MM.1S (cell line): ENCODE measurements at regions not wholly inside any gene's neighbourhood (a gene's known extent, or its start where the extent isn't known, plus 50 kb on each side); places are given as distances from the start of the nearest gene placed in this dataset.

Experiments used
- DNase-seq: peaks from one replicate; pipeline ENCODE4 v3.0.0-alpha.2; 2015
- H2AFZ ChIP-seq: fragments of 300-600 bp; sonication (generic); 2 replicates; pipeline ENCODE4 v1.6.0; 2016; ENCODE audit warnings: antibody characterized with exemption, low read length
- H3F3A ChIP-seq: fragments of 300-600 bp; sonication (generic); 2 replicates; pipeline ENCODE4 v1.6.1; 2016; ENCODE audit warnings: mild to moderate bottlenecking, antibody characterized with exemption, low read length, moderate library complexity, mixed read lengths; ENCODE audit not compliant: insufficient read depth
- H3K27ac ChIP-seq: fragments of 300-600 bp; sonication (generic); 2 replicates; pipeline ENCODE4 v1.5.1; 2016; ENCODE audit warnings: mild to moderate bottlenecking, low read length
- H3K27me3 ChIP-seq: fragments of 300-600 bp; sonication (generic); replicated peaks from 2 replicates; pipeline ENCODE4 v1.6.0; 2016; ENCODE audit warnings: low read length; ENCODE audit not compliant: insufficient read depth
- H3K36me3 ChIP-seq: fragments of 300-600 bp; sonication (generic); replicated peaks from 2 replicates; pipeline ENCODE4 v1.6.1; 2016; ENCODE audit warnings: mild to moderate bottlenecking, low read length, mixed read lengths; ENCODE audit not compliant: insufficient read depth
- H3K4me1 ChIP-seq: fragments of 300-600 bp; sonication (generic); 2 replicates; pipeline ENCODE4 v1.6.1; 2016; ENCODE audit warnings: low read length, mixed read lengths
- H3K4me2 ChIP-seq: fragments of 300-600 bp; sonication (generic); 2 replicates; pipeline ENCODE4 v1.6.0; 2016; ENCODE audit warnings: low read depth, low read length
- H3K4me3 ChIP-seq: fragments of 300-600 bp; sonication (generic); 2 replicates; pipeline ENCODE4 v1.5.1; 2016; ENCODE audit warnings: low read length, mixed read lengths
- H3K79me2 ChIP-seq: fragments of 300-600 bp; sonication (generic); 2 replicates; pipeline ENCODE4 v1.6.1; 2016; ENCODE audit warnings: mixed run types, low read length, mixed read lengths
- H3K9ac ChIP-seq: fragments of 300-600 bp; sonication (generic); 2 replicates; pipeline ENCODE4 v1.6.1; 2016; ENCODE audit warnings: low read length, mixed read lengths
- H3K9me2 ChIP-seq: fragments of 300-600 bp; sonication (generic); replicated peaks from 2 replicates; pipeline ENCODE4 v1.6.1; 2016; ENCODE audit warnings: mild to moderate bottlenecking, low read length, mixed read lengths; ENCODE audit not compliant: insufficient read depth
- H3K9me3 ChIP-seq: fragments of 300-600 bp; sonication (generic); replicated peaks from 2 replicates; pipeline ENCODE4 v1.6.1; 2016; ENCODE audit warnings: mild to moderate bottlenecking, low read length, mixed read lengths; ENCODE audit not compliant: insufficient read depth
- H4K20me1 ChIP-seq: fragments of 300-600 bp; sonication (generic); 2 replicates; pipeline ENCODE4 v1.6.1; 2016; ENCODE audit warnings: mild to moderate bottlenecking, low read length, moderate library complexity, mixed read lengths; ENCODE audit not compliant: insufficient read depth
- CTCF ChIP-seq: fragments of 300-600 bp; sonication (generic); IDR thresholded peaks from 2 replicates; pipeline ENCODE4 v1.5.1; 2016; ENCODE audit warnings: antibody characterized with exemption, low read length, mixed read lengths
- EZH2 ChIP-seq: fragments of 300-600 bp; sonication (generic); optimal IDR thresholded peaks from 2 replicates; pipeline ENCODE3; 2017; ENCODE audit warnings: low read depth, mild to moderate bottlenecking, antibody characterized with exemption, low read length, mixed read lengths
- EZH2phosphoT487 ChIP-seq: fragments of 300-600 bp; sonication (generic); IDR thresholded peaks from 2 replicates; pipeline ENCODE4 v1.6.1; 2018; ENCODE audit warnings: antibody characterized with exemption, low read length

DNA sequence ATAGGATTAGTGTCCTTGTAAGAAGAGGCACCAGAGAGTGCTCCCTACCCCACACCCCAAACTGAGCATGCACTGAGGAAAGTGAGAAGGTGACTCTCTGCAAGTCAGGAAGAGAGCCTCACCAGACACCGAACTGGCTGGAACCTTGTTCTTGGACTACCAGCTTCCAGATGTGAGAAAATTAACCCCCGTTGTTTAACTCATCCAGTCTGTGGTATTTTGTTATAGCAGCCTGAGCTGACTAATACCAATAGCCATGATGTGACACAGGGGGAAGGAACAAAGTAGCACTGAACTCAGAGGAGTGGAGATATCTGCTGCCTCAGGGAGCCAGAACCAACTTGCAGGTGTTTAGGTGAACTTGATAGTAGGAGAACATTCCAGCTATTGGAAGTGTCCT lies 415.2 kb upstream of the ZMIZ1 start:
- no peak for TF ChIP-seq EZH2
- TF ChIP-seq EZH2phosphoT487 = no peak
- no peak for TF ChIP-seq CTCF
- Histone ChIP-seq H3K36me3 (no peaks in the 10 kb centered on the region), H3K9me3 (no peaks in the 10 kb centered on the region), H3K9ac (no peak overlapping the region), H3K27ac (no peak overlapping the region), H3K79me2 (no peaks in the 10 kb centered on the region), H3F3A (peaks cover 7% of the 10 kb centered on the region), H3K27me3 (no peaks in the 10 kb centered on the region), H3K4me2 (no peak overlapping the region), H2AFZ (no peak overlapping the region), H4K20me1 (no peaks in the 10 kb centered on the region), H3K4me3 (no peak overlapping the region), H3K9me2 (no peaks in the 10 kb centered on the region), H3K4me1 (peaks cover 7% of the 10 kb centered on the region)
- no peak for DNase-seq

GRCh38 chr10:78654047-78654590 lies 414.6 kb upstream of the ZMIZ1 start:
- H3K36me3 ChIP-seq = no peaks in the 10 kb centered on the region
- H3K9me2 ChIP-seq = no peaks in the 10 kb centered on the region
- H4K20me1 ChIP-seq = no peaks in the 10 kb centered on the region
- H3K4me2 ChIP-seq = no peak overlapping the region
- H3F3A ChIP-seq = peaks cover 13% of the 10 kb centered on the region
- no peak for DNase-seq
- no peak overlapping the region for H3K4me3 ChIP-seq
- no peak overlapping the region for H3K27ac ChIP-seq
- H3K9me3 ChIP-seq = no peaks in the 10 kb centered on the region
- H3K79me2 ChIP-seq = no peaks in the 10 kb centered on the region
- peaks cover 12% of the 10 kb centered on the region for H3K4me1 ChIP-seq
- H2AFZ ChIP-seq = no peak overlapping the region
- H3K27me3 ChIP-seq = no peaks in the 10 kb centered on the region
- H3K9ac ChIP-seq = no peak overlapping the region
- TF ChIP-seq EZH2 (no peak), EZH2phosphoT487 (no peak), CTCF (no peak)

DNA sequence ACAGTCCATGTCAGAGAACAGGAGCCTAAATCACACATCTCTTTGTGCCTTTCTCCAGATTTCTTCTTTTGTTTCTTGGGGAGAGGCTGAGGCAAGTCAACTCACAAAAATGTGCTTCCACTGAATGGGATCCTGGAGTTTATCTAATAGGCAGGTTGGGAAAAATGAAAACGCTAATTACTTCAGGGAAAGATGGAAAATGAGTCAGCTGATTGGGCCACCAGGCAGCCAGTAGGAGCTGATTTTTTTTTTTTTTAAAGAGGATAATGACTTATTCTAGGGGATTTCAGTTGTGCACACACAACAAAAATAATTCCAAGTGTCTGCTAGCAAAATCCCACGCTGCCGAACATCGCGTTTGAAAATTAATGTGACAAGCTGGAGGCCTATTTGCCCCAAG lies 412.8 kb upstream of the ZMIZ1 start:
- Histone ChIP-seq H3K27ac (no peak overlapping the region), H2AFZ (no peak overlapping the region), H3F3A (peaks cover 16% of the 10 kb centered on the region), H3K79me2 (no peaks in the 10 kb centered on the region), H3K9me2 (no peaks in the 10 kb centered on the region), H3K4me3 (no peak overlapping the region), H3K4me2 (no peak overlapping the region), H3K9ac (no peak overlapping the region), H3K27me3 (no peaks in the 10 kb centered on the region), H3K9me3 (no peaks in the 10 kb centered on the region), H3K36me3 (no peaks in the 10 kb centered on the region), H3K4me1 (peaks cover 20% of the 10 kb centered on the region), H4K20me1 (no peaks in the 10 kb centered on the region)
- TF ChIP-seq EZH2phosphoT487 = no peak
- no peak for TF ChIP-seq EZH2
- TF ChIP-seq CTCF = no peak
- DNase-seq = no peak
